ENCODE measurements at regions not wholly inside any gene's neighbourhood (a gene's known extent, or its start where the extent isn't known, plus 50 kb on each side); places are given as distances from the start of the nearest gene placed in this dataset.

- no peaks in the 10 kb centered on the region for H3K9me3 ChIP-seq (ENCODE audit: insufficient read depth, low read depth, low read length)
- no peaks in the 10 kb centered on the region for H3K27me3 ChIP-seq (ENCODE audit: insufficient read depth, low read length)
- no peaks in the 10 kb centered on the region for H3K79me2 ChIP-seq (ENCODE audit: insufficient read depth, low read length)
- DNase-seq (ENCODE audit: low read depth) (no peak), FAIRE-seq (no peak)
- H3K4me3 ChIP-seq (ENCODE audit: insufficient read depth, low read depth, low read length): no peak overlapping the region
- no peak overlapping the region for H3K27ac ChIP-seq (ENCODE audit: low read depth, low read length)
- peaks cover 17% of the 10 kb centered on the region for H3K4me1 Mint-ChIP-seq (ENCODE audit: low read depth, unreplicated experiment)
- no peak overlapping the region for H3K9ac ChIP-seq (ENCODE audit: low read length)
- no peak overlapping the region for H3K27ac Mint-ChIP-seq (ENCODE audit: unreplicated experiment)
- H4K20me1 ChIP-seq (ENCODE audit: insufficient read depth, low read length): no peaks in the 10 kb centered on the region
- H3K9me3 Mint-ChIP-seq (ENCODE audit: unreplicated experiment): no peaks in the 10 kb centered on the region
- H3K36me3 Mint-ChIP-seq (ENCODE audit: low read depth, unreplicated experiment): no peaks in the 10 kb centered on the region
- H3K27me3 Mint-ChIP-seq (ENCODE audit: low read depth, unreplicated experiment): peaks cover 3% of the 10 kb centered on the region
- H3K4me1 ChIP-seq (ENCODE audit: insufficient read depth, low read length): peaks cover 24% of the 10 kb centered on the region
- no peaks in the 10 kb centered on the region for H3K36me3 ChIP-seq (ENCODE audit: insufficient read depth, low read length)
- H3K4me3 Mint-ChIP-seq (ENCODE audit: unreplicated experiment): no peak overlapping the region
- no peak overlapping the region for H2AFZ ChIP-seq (ENCODE audit: low read depth, low read length)
- TF ChIP-seq EZH2 (IDR thresholded peaks at IDR 0.05; ENCODE audit: insufficient read depth, low read length) (no peak), CTCF (IDR thresholded peaks at IDR 0.05; ENCODE audit: insufficient read depth, low read depth, low read length) (no peak)
- no peak overlapping the region for H3K4me2 ChIP-seq (ENCODE audit: low read length)
Measured at GRCh38 chr3:59430341-59430740, 380.5 kb upstream of the CFAP20DC start.

GRCh38 chr3:59429198-59429597 lies 379.4 kb upstream of the CFAP20DC start:
- H3K4me3 Mint-ChIP-seq (ENCODE audit: unreplicated experiment): no peak overlapping the region
- Histone ChIP-seq H3K36me3 (ENCODE audit: insufficient read depth, low read length) (no peaks in the 10 kb centered on the region), H3K4me2 (ENCODE audit: low read length) (no peak overlapping the region), H2AFZ (ENCODE audit: low read depth, low read length) (no peak overlapping the region), H3K4me1 (ENCODE audit: insufficient read depth, low read length) (peaks cover 34% of the 10 kb centered on the region), H3K4me3 (ENCODE audit: insufficient read depth, low read depth, low read length) (no peak overlapping the region), H3K27ac (ENCODE audit: low read depth, low read length) (no peak overlapping the region), H4K20me1 (ENCODE audit: insufficient read depth, low read length) (no peaks in the 10 kb centered on the region), H3K27me3 (ENCODE audit: insufficient read depth, low read length) (no peaks in the 10 kb centered on the region), H3K9ac (ENCODE audit: low read length) (no peak overlapping the region), H3K9me3 (ENCODE audit: insufficient read depth, low read depth, low read length) (no peaks in the 10 kb centered on the region), H3K79me2 (ENCODE audit: insufficient read depth, low read length) (no peaks in the 10 kb centered on the region)
- no peaks in the 10 kb centered on the region for H3K36me3 Mint-ChIP-seq (ENCODE audit: low read depth, unreplicated experiment)
- no peak for FAIRE-seq
- H3K27me3 Mint-ChIP-seq (ENCODE audit: low read depth, unreplicated experiment): peaks cover 3% of the 10 kb centered on the region
- TF ChIP-seq CTCF (IDR thresholded peaks at IDR 0.05; ENCODE audit: insufficient read depth, low read depth, low read length): no peak
- no peak for TF ChIP-seq EZH2 (IDR thresholded peaks at IDR 0.05; ENCODE audit: insufficient read depth, low read length)
- H3K27ac Mint-ChIP-seq (ENCODE audit: unreplicated experiment): no peak overlapping the region
- peaks cover 27% of the 10 kb centered on the region for H3K4me1 Mint-ChIP-seq (ENCODE audit: low read depth, unreplicated experiment)
- peaks cover 2% of the 10 kb centered on the region for H3K9me3 Mint-ChIP-seq (ENCODE audit: unreplicated experiment)
- DNase-seq (ENCODE audit: low read depth): no peak

- TF ChIP-seq EZH2 (IDR thresholded peaks at IDR 0.05; ENCODE audit: insufficient read depth, low read length) (no peak), CTCF (IDR thresholded peaks at IDR 0.05; ENCODE audit: insufficient read depth, low read depth, low read length) (no peak)
- H3K27me3 ChIP-seq (ENCODE audit: insufficient read depth, low read length): no peaks in the 10 kb centered on the region
- peak overlapping the region; percentile 75 for H3K9ac ChIP-seq (ENCODE audit: low read length)
- no peak overlapping the region for H3K4me3 Mint-ChIP-seq (ENCODE audit: unreplicated experiment)
- no peaks in the 10 kb centered on the region for H3K79me2 ChIP-seq (ENCODE audit: insufficient read depth, low read length)
- peaks cover 3% of the 10 kb centered on the region for H3K27me3 Mint-ChIP-seq (ENCODE audit: low read depth, unreplicated experiment)
- no peak overlapping the region for H2AFZ ChIP-seq (ENCODE audit: low read depth, low read length)
- peaks cover 2% of the 10 kb centered on the region for H3K9me3 Mint-ChIP-seq (ENCODE audit: unreplicated experiment)
- H3K4me1 ChIP-seq (ENCODE audit: insufficient read depth, low read length): peaks cover 35% of the 10 kb centered on the region
- no peaks in the 10 kb centered on the region for H4K20me1 ChIP-seq (ENCODE audit: insufficient read depth, low read length)
- peak; percentile 98 for FAIRE-seq
- H3K36me3 ChIP-seq (ENCODE audit: insufficient read depth, low read length): no peaks in the 10 kb centered on the region
- H3K4me1 Mint-ChIP-seq (ENCODE audit: low read depth, unreplicated experiment): peaks cover 28% of the 10 kb centered on the region
- DNase-seq (ENCODE audit: low read depth): peak; percentile 93
- H3K36me3 Mint-ChIP-seq (ENCODE audit: low read depth, unreplicated experiment): no peaks in the 10 kb centered on the region
- no peaks in the 10 kb centered on the region for H3K9me3 ChIP-seq (ENCODE audit: insufficient read depth, low read depth, low read length)
- peak overlapping the region; percentile 86 for H3K27ac ChIP-seq (ENCODE audit: low read depth, low read length)
- H3K4me3 ChIP-seq (ENCODE audit: insufficient read depth, low read depth, low read length): no peak overlapping the region
- H3K4me2 ChIP-seq (ENCODE audit: low read length): peak overlapping the region; percentile 74
- no peak overlapping the region for H3K27ac Mint-ChIP-seq (ENCODE audit: unreplicated experiment)
Measured at GRCh38 chr3:59426821-59427565, 377.2 kb upstream of the CFAP20DC start.
